SH-SY5Y (cell line): ENCODE measurements at regions not wholly inside any gene's neighbourhood (a gene's known extent, or its start where the extent isn't known, plus 50 kb on each side); places are given as distances from the start of the nearest gene placed in this dataset.

Experiments
- GATA2 ChIP-seq: IDR thresholded peaks from 2 replicates; pipeline ENCODE4 v1.6.1; 2011; ENCODE audit warnings: mild to moderate bottlenecking, low read depth, low read length
- GATA3 ChIP-seq: IDR thresholded peaks from 2 replicates; pipeline ENCODE4 v1.6.1; 2011; ENCODE audit warnings: low read depth, mild to moderate bottlenecking, low read length, moderate library complexity

DNA sequence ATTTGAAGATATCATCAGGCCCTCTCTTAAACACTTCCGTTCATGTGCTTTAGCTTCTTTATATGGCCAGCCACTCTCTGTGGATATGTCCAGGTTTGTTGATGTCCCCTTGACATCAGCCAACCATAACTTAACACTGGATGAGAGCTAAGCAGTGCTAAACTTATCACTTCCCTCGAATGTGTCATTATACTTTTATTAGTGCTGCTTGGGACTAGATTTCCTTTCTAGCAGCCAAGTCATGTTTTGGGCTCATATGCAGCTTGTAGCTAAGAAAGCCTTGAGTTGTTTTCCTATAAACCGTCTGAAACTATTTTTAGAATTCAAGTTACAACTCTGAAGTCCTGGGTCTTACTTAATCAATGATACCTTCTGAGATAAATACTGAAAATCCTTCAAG, 144.8 kb upstream of the TNP1 start:
- TF ChIP-seq GATA2, result no peak
- no peak for TF ChIP-seq GATA3
